DMS53 treated with DMSO at 0.1 percent for 48 hours (cell line): ENCODE measurements at regions not wholly inside any gene's neighbourhood (a gene's known extent, or its start where the extent isn't known, plus 50 kb on each side); places are given as distances from the start of the nearest gene placed in this dataset.
A peak's percentile ranks its signal among the peaks of the same experiment; 100 is the strongest.
"Not testable (repeated sequence)": the region's sequence is repeated elsewhere in the genome, so short reads cannot be mapped to it uniquely, and the experiment has no call there.

Experiments
- DNase-seq: peaks from one replicate; lab custom pipeline; 2025; ENCODE audit not compliant: unreplicated experiment; lab: John Stamatoyannopoulos, UW

DNA sequence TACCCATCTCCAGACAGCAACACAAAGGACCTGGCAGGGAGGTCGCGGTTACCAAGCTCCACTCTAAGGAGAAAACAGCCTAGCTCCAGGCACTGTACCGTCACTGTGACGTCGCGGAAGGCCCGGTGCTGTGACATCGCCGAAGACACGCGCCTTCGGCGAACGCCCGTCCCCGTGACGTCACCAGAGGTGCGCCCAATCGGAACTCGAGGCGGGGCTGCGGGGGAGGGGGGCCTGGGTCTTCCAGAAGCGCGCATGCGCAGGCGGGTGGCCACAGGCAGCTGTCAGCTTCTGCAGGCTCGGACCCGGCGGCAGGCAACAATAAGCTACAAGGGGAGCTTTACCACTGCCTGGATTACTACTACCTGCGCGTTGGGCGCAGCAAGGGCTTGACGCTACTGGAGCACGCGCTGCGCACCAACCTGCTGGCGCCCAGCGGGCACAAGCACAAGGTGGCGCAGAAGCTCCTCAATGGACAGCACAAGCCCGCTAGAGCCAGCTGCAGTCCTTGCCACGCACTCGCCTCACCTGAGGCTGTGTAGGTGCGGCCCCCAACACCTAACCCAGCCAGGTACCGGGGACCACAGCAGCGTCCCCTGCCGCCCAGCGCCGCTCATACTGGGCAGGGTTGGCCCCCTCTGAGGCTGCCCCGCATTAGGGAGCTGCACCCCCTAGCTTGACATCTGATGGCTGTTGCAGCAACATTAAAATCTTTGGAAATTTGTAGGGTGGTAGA, 208.4 kb downstream of the TPST1 start:
- peak; percentile 94 for DNase-seq

DNA sequence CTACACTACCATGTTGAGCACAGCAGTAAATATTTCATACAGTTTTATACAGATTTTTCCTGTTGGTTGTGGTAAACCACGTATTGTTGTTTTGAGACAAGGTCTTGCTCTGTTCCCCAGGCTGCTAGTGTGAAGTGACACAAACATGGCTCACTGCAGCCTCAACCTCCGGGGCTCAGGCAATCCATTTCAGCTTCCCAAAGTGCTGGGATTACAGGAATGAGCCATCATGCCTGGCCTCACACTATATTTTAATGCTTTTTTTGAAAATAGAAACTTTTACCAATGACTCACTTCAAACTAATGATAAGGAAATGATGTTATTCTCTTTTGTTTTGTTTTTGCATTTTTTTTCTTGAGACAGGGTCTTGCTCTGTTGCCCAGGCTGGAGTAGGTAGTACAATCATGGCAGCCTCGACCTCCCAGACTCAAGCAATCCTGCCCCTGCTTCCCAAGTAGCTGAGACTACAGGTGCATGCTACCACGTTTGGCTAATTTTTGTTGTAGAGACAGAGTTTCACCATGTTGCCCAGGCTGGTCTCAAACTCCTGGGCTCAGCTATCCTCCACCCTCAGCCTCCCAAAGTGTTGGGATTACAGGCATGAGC, 210.6 kb downstream of the TPST1 start:
- no peak for DNase-seq

DNA sequence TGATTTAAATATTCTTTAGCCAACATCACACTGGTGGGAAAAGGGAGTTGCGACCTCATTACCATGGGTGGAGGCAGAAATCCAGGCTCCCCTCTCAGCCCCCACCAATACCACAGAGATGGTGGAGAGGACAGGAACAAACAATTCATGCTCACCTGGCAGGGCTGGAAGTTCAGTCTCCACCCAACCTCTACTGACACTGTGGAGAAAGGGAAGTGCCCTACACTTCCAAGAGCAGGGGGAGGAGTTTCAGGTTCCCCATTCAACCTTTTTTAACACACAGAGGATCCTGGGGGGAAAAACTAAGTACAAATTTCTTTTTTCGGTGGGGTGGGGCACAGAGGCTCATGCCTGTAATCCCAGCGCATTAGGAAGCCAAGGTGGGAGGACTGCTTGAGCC, 210.1 kb upstream of the KCTD7 start:
- no peak for DNase-seq

DNA sequence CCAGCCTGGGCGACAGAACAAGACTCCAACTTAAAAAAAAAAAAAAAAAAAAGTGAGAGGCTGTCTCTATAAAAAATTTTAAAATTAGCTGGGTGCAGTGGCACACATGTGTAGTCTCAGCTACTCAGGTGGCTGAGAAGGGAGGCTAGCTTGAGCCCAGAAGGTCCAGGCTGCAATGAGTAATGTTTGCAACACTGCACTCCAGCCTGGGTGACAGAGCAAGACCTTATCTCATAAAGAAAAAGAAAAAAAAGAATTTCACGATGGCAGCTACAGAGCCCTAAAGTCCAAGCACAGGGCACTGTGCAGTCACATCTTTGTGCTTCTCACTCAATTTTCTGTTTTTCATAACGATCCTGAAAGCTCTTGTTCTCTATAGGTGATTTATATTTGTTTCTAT, 209.5 kb upstream of the KCTD7 start:
- DNase-seq = no peak

DNA sequence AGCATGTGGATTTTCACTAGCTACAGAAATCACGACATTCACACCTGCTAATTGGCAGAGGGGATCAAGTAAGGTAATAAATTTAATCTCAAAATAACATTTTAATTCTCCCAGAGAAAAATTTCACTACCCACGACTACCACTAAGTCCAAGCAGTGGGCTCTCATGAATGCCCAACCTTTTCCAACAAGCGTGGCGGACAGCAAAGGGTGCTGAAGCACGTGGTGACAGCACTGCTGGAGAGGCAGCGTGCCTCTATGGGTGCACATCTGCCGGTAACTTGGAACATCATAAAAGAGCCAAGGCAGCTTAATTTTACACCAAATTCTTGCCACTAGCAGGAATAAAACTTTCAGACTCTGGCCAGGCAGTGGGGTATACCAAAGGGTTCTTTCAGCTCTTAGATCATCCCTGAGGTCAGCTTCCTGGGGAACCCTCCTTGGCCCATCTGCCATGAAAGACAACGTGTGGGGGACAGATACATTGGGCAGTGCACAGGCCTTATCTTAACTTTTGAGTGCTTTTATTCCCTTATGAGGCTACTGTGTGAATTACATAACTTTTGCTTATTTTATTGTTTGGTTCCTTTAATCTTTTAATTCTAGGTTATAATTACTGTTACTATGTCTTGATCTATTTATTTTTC, 206.7 kb upstream of the KCTD7 start:
- DNase-seq = no peak

DNA sequence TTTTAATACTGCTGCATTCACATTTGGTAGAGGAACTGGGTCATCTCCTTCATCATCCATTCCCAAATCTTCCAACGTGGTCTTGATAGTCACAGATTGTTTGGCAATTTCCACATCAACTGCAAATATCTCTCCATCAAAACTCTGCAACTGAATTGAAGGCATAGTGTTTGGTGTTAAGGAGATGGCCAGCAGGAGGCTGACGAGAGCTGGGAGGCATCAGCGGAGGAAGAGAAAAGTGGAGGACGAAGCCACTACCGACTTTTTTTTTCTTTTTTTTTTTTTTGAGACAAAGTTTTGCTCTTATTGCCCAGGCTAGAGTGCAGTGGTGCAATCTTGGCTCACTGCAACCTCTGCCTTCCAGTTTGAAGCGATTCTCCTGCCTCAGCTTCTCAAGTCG, 205.0 kb upstream of the KCTD7 start:
- no peak for DNase-seq

DNA sequence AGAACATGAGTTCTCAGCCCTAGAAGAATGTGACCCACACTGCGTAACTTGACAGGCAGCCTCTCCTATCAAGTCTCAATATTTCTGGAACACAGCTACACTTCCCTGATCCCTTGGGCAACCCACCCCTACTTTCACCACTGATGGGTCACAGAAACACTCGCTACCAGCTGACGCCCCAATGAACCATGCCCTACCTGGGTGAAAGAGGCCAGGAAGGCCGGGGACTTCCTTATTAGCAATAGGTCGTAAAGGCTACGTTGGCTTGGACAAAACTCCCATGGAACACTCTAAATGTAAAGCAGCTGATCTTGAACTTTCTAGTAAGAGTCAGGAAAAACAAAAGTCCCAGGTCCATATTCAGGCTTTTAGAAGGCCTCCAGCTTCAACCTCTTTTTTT, 202.3 kb upstream of the KCTD7 start:
- no peak for DNase-seq

DNA sequence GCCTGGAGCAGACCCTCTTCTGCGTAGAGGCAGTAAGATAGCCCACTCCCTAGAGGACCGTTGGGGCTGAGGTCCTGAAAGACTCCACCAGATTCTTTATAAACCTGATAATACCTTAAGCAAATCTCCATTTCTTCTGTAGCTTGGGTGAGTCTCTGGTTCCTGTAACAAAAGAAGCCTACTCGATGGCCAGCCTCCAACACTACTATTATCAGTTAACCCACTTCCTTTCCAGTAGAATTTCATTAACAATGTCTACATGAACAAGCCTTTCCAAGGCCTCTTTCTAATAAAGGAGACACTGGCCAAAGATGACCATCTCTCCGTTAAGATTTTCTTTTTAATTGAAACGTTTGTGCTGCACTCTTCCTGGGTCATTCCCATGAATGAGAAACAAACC, 201.7 kb upstream of the KCTD7 start:
- DNase-seq = no peak

DNA sequence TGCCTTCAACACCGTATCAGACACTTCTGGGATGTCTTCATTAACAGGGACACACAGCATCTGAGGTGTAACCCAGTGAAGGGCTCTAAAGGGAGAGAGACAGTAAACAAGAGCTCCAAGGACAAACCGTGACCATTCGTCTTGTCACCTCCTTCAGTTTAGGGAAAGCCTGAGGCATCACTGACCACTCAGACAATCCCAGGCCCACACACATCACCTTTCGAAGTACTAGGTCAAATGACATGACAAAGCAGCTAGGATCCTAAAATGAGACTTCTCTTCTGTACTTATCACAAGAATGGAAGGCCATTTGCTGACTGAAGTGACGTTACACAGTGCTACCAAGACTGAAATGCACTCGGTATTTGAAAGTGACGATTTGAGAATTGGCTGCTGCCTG, 200.7 kb upstream of the KCTD7 start:
- DNase-seq = no peak

DNA sequence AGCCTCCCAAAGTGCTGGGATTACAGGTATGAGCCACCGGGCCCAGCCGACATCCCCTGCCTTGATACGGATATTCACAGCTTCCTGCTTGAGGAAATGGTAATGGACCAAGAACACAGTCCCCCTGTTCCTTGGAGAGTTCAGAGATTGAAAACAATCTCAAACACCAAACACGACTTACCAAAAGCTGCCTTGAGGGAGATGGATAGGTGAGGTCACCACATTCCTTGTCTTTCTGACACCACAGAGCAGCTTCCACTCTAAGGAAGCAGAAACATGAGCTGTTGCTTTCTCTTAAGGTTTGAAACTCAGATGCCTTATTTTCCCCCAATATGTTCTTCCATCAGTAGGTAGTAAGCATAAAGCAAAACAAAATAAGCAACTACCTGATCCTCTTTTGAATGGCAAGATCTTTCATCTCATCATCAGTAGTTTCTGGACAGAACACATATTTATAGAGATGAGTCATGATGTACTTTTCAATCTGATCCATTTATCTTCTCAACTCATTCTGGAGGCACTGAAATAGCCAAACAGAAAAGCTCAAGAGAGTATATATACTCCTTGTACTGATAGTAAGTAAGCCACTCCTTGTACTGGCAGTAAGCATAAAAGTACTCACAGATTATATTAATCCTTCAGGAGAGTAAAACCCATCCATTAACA, 199.1 kb upstream of the KCTD7 start:
- peak; percentile 23 for DNase-seq

DNA sequence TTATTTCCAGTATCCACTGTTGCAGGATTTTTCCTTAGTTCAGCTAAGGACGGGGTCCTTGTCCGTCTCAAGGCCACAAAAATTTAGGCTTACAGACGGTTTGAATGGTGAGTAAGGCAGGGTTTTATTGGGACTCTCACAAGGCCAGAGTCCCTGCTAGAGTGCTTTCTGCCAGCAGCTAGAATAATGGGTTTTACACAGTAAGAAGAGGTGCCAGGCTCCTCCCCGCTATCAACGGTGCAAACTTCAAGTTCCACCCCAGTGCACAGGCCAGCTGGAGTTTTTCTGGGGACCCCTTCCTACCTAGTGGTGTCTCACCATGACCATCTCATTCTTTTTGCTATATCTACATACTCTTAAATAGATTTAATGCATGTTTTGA, 198.5 kb upstream of the KCTD7 start:
- no peak for DNase-seq

DNA sequence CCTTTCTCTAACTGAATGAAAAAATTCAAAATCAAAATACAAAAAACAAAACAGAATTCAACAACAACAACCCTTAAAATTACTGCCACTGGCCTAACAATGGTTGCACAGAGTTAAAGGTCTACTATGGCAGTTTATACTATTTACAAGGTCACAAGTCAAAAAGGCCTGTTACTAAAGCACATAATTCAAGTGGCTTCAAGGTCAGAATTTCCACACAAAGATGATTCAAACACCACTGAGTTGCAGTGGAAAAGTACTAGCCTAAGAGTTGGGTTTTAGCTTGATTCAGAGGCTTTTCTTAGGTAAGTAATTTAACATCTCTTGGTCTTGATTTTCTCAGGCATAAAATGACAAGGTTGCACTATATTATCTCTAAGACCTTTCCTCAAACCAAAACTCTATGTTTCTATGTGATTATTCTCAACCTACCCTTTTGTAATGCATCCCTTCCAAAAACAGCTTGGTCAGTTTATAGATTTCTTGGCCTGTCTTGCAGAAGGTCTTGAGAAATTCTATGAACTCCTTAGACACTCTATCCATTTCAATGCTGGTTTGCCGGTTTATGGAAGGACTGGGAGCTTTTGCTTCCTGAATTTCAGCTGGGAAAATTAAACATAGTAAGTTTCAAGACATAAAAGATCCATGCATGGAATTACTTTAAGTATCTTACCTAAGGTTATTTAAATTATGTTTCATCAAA, 189.8 kb upstream of the KCTD7 start:
- not testable (repeated sequence) for DNase-seq

DNA sequence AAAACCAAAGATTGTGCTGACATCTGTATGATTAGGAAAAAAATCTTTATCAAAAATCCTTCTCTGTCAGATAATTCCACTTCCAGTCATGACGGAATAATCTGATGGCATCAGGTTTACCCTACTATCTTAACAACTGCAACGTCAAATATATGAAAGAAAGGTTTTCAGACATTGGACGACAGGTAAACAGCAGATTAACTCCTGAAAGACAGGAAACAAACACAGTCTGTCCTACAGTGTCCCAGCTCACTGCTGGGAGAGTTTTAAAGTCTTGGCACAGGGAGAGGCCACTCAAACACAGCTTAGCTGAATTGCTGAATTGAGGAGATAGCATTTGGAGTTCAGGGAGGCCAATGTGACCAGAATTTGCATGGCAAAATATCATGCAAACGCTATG, 186.3 kb upstream of the KCTD7 start:
- no peak for DNase-seq

DNA sequence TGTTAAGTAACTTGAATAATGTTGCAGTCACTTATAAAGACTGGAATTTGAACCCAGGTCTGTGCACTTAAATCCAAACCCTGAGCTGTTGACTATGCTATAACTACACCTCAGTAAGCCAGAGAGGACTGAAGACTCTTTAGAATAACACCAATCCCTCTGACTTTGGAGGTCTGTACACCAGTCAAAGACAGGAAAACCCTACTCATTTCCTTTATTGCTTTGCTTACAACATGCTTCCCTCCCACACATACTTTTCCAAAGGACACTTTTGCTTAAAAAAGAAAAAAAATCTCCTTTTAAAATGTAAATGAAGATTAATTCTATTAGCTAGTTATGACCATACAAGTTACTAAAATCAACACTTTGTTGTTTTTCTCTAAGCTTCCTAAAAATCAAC, 184.7 kb upstream of the KCTD7 start:
- DNase-seq = no peak

DNA sequence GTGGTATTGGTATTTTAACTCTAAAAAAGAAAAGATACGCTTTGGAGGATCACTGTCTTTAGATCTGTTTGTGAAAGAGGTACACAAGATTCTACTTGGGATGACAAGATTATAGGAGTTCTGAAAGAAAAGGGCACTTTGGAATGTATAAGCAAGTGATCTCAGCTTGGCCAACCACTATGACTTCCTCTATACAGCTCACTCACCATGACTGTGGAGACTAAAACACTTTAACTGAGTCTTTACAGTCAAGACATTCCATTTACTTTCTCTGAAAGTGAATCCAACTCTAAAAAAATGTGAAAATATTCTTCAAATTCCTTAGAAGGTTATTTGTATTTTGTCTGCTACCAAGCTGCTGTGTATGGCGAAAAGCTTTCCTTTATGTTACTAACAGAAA, 181.7 kb upstream of the KCTD7 start:
- DNase-seq = not testable (repeated sequence)

DNA sequence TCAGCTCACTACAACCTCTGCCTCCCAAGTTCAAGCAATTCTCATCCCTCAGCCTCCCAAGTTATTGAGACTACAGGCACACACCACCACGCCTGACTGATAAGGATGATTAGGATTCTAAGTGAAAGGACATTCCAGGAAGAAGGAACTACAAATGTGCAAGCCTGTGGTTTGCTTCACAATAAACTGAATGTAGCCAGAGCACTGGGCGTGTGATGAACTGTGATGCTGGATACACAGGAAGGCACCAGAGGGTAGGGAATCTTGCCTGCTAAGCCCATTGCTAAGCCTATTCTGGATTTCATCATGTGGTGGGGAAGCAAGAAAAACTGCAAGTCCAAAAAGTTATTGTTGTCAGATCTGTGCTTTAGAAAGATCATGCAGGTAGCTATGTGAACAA, 177.9 kb upstream of the KCTD7 start:
- DNase-seq = not testable (repeated sequence)

DNA sequence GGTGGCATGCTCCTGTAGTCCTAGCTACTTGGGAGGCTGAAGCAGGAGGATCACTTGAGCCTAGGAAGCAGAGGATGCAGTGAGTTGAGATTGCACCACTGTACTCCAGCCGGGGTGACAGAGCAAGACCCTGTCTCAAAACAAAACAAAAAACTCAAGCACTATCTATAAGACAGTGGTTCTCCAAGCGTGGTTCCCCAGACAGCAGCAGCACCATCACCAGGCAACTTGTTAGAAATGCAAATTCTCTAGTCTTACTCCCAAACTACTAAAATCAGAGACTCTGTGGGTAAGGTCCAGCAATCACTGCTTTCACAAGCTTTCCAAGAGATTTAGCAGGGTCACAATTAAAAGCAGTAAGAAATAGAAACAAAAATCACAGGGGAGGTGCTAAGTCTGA, 177.0 kb upstream of the KCTD7 start:
- DNase-seq = not testable (repeated sequence)

DNA sequence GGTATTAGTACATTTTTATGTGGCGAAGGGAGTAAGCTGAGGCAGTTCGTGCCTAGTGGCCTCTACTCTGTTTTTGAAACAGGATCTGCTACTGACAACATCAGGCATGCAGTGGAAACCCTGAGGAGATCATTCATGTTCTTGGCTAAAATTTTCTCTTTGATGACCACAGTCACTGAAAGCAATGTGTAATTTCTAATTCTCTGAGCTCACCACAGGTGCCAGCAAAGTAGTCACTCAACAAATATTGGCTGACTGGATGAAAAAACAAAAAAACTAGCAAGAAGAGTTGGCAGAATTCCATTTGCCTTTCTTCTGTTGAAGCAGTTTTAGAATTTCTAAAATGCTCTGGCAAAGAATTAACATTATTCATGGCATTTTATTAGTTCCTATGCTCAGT, 176.5 kb upstream of the KCTD7 start:
- DNase-seq = peak; percentile 8

DNA sequence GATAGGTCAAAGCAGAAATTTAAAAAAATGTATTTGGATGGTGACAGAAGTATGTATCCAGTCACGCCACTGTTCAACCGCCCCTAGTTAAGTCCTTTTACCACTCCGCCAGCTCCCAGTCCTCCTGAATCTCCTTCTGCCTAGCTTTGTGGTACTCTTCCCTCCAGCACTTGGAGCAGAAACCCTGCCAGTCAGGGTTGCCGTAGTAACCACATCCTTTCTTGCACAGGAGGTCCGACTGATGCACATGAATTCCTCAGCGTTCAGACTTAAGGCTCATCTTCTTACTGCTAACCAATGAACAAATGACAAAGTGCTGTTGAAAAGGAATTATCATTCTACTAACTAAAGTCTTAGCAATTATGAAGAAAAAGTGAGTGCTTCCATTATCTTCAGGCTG, 175.3 kb upstream of the KCTD7 start:
- DNase-seq = no peak

DNA sequence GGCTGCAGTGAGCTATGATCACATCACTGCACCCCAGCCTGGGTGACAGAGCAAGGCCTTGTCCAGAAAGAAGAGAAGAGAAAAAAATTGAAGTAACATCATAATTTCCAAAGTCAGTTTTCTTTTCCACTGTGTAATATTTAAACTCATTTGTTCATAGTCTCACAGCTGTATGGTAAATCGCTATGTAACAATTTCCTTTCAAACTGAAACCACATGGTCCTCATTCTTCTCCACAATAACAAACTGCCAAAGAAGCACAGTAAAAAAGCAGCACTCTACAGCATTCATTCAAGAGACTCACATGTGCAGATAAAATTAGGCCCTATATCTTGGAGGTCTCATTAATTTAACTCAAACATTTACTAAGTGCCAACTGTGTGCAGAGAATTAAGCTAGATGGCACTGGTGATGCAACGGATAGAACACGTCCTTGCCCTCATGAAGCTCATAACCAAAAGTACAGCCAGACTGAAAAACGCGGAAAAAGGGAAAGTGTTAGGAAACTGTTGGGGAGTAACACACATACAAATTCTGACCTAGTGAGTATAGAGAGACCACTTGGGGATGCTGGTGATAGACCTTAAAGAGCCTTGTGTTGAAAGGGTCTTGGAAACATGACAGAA, 174.0 kb upstream of the KCTD7 start:
- DNase-seq = no peak

DNA sequence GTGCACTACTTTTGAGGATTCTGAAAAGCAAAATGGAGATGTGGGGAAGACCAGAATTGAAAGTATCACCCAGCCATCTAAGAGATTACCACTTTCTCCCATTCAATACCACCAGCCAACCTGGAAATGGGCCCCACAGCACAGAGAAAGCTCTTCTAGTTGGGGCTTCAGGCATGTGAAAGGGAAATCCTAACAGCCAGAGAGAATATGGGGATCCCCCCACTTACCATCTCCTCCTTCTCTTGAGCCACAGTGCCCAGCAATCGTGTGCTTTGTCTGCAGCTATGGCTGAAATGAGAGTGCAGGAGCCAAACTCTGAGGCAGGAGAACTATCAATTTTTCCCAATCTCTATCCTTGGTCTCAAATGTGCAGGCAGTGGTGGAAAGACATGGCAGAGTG, 173.2 kb upstream of the KCTD7 start:
- not testable (repeated sequence) for DNase-seq
